ENCODE measurements at regions not wholly inside any gene's neighbourhood (a gene's known extent, or its start where the extent isn't known, plus 50 kb on each side); places are given as distances from the start of the nearest gene placed in this dataset.

DNA sequence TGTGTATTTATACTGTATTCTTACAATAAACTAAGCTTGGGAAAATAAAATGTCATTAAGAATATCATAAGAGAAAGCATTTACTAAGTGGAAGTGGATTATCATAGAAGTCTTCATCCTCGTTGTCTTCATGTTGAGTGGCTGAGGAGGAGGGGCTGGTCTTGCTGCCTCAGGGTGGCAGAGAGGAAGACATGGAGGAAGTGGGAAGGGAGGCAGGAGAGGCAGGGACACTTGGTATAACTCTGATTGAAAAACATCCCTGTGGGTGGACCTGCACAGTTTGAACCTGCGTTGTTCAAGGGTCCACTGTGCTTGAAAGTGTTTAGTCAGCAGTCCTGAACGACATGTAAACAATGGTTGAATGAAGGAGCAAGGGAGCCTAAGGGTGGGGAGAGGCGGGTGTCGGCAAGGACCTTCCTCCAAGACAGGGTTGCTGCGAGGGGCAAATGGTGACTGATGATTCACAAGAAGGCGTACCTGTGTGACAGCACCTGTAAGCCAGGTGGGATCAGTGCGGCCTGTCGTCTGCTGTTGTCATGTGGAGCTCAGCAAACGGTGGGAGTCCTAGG, 103.8 kb upstream of the KLF13 start:
- TF ChIP-seq ZNF768 (tag by site-specific recombination; IDR thresholded peaks at IDR 0.05) (no peak), ZNF621 (tag by site-specific recombination; IDR thresholded peaks at IDR 0.05) (no peak)
- TF ChIP-seq, protein P1, sequence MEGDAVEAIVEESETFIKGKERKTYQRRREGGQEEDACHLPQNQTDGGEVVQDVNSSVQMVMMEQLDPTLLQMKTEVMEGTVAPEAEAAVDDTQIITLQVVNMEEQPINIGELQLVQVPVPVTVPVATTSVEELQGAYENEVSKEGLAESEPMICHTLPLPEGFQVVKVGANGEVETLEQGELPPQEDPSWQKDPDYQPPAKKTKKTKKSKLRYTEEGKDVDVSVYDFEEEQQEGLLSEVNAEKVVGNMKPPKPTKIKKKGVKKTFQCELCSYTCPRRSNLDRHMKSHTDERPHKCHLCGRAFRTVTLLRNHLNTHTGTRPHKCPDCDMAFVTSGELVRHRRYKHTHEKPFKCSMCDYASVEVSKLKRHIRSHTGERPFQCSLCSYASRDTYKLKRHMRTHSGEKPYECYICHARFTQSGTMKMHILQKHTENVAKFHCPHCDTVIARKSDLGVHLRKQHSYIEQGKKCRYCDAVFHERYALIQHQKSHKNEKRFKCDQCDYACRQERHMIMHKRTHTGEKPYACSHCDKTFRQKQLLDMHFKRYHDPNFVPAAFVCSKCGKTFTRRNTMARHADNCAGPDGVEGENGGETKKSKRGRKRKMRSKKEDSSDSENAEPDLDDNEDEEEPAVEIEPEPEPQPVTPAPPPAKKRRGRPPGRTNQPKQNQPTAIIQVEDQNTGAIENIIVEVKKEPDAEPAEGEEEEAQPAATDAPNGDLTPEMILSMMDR (tag by site-specific recombination; IDR thresholded peaks at IDR 0.05) = no peak
